ENCODE measurements at regions not wholly inside any gene's neighbourhood (a gene's known extent, or its start where the extent isn't known, plus 50 kb on each side); places are given as distances from the start of the nearest gene placed in this dataset.

- no peak for TF ChIP-seq SKIL (IDR thresholded peaks at IDR 0.05; ENCODE audit: low read depth, poor library complexity, severe bottlenecking)
- TF ChIP-seq POU2F2 (IDR thresholded peaks at IDR 0.05; ENCODE audit: borderline replicate concordance, low read depth, low read length) = no peak
- no peak for TF ChIP-seq RUNX3 (IDR thresholded peaks at IDR 0.05; ENCODE audit: low read length)
- TF ChIP-seq SIN3A (IDR thresholded peaks at IDR 0.05; ENCODE audit: low read depth, low read length) = no peak
- no peak for TF ChIP-seq PKNOX1 (IDR thresholded peaks at IDR 0.05)
- TF ChIP-seq MYC (IDR thresholded peaks at IDR 0.05; ENCODE audit: insufficient read depth, insufficient read length, insufficient replicate concordance, low read length, severe bottlenecking) = no peak
- no peak for TF ChIP-seq POLR2A (IDR thresholded peaks at IDR 0.05; ENCODE audit: low read depth, low read length)
- no peak for TF ChIP-seq CEBPZ (IDR thresholded peaks at IDR 0.05; ENCODE audit: low read depth, low read length)
- RAD21 ChIA-PET (ENCODE audit: unreplicated experiment) = no interaction called here
- no peaks in the 10 kb centered on the region; the same call in 2 of the 3 replicates for H3K9me3 ChIP-seq (replicated peaks; ENCODE audit: control insufficient read depth, insufficient read depth, low read length)
- H4K20me1 ChIP-seq (ENCODE audit: control insufficient read depth, insufficient read depth) = no peaks in the 10 kb centered on the region
- H3K9ac ChIP-seq (ENCODE audit: control insufficient read depth, insufficient read depth, low read length) = no peak overlapping the region
- DNase-seq (ENCODE audit: low read depth, low spot score) (no peak), ATAC-seq (no peak), FAIRE-seq (no peak)
- in situ Hi-C loops (cut with MboI) = no loop called here
- H2AFZ ChIP-seq (ENCODE audit: control insufficient read depth, low read depth, low read length) = no peak overlapping the region
- WGBS (ENCODE audit: insufficient coverage, insufficient replicate concordance, low lambda C conversion rate, missing lambda C conversion rate) = 16% methylated on average over 2 of the region's 2 CpGs
- H3K79me2 ChIP-seq (ENCODE audit: control insufficient read depth, insufficient read depth, low read length) = no peaks in the 10 kb centered on the region
- no peak overlapping the region for H3K4me3 ChIP-seq
- POLR2A ChIA-PET = no interaction called here
- SMC1A ChIA-PET (ENCODE audit: uncharacterized antibody, unreplicated experiment) = no interaction called here
- CTCF ChIA-PET = no interaction called here
- H3K4me1 ChIP-seq (ENCODE audit: control insufficient read depth, insufficient read depth, low read length) = no peaks in the 10 kb centered on the region
- intact Hi-C loops (cut with micrococcal nuclease; ENCODE audit: unreplicated experiment) = no loop called here
- no peak overlapping the region for H3K4me2 ChIP-seq (ENCODE audit: control insufficient read depth, insufficient read depth)
- no TSS peak for BruUV-seq (replicated peaks)
- H3K36me3 ChIP-seq (ENCODE audit: control insufficient read depth in 2 of 2, insufficient read depth in 2 of 2, low read length in 1 of 2) = no peaks in the 10 kb centered on the region
- H3K27ac ChIP-seq (ENCODE audit: control insufficient read depth, insufficient read depth) = no peak overlapping the region
- no peaks in the 10 kb centered on the region; a peak in 1 of 4 replicates for H3K27me3 ChIP-seq (replicated peaks in 1 of 2; ENCODE audit: control insufficient read depth in 2 of 2, insufficient read depth in 2 of 2, low read length in 1 of 2)
Measured at GRCh38 chr16:86939609-86940008, 361.3 kb downstream of the FOXL1 start.
